ENCODE measurements at regions not wholly inside any gene's neighbourhood (a gene's known extent, or its start where the extent isn't known, plus 50 kb on each side); places are given as distances from the start of the nearest gene placed in this dataset.
"Not testable (repeated sequence)": the region's sequence is repeated elsewhere in the genome, so short reads cannot be mapped to it uniquely, and the experiment has no call there.

- DNase-seq (ENCODE audit: low spot score) = not testable (repeated sequence)
These were observed 472.6 kb upstream of the CCDC196 start for GRCh38 chr14:66013607-66014006.

- no peak for DNase-seq (ENCODE audit: low spot score)
These were observed 470.9 kb upstream of the CCDC196 start for GRCh38 chr14:66015071-66015780.

GRCh38 chr14:66017927-66018326, 468.2 kb upstream of the CCDC196 start:
- no peak for DNase-seq (ENCODE audit: low spot score)

- DNase-seq (ENCODE audit: low spot score) = no peak
These were observed 463.6 kb upstream of the CCDC196 start for GRCh38 chr14:66022526-66022925.

- DNase-seq (ENCODE audit: low spot score) = no peak
These were observed 460.4 kb upstream of the CCDC196 start for GRCh38 chr14:66025779-66026178.

- not testable (repeated sequence) for DNase-seq (ENCODE audit: low spot score)
These were observed 454.2 kb upstream of the CCDC196 start for GRCh38 chr14:66031981-66032380.

GRCh38 chr14:66032800-66033199, 453.4 kb upstream of the CCDC196 start:
- DNase-seq (ENCODE audit: low spot score) = no peak

GRCh38 chr14:66036547-66036946, 449.6 kb upstream of the CCDC196 start:
- no peak for DNase-seq (ENCODE audit: low spot score)

GRCh38 chr14:66037361-66037760, 448.8 kb upstream of the CCDC196 start:
- no peak for DNase-seq (ENCODE audit: low spot score)

GRCh38 chr14:66038212-66038611, 448.0 kb upstream of the CCDC196 start:
- no peak for DNase-seq (ENCODE audit: low spot score)

GRCh38 chr14:66038618-66039017, 447.6 kb upstream of the CCDC196 start:
- peak; percentile 7 for DNase-seq (ENCODE audit: low spot score)

GRCh38 chr14:66039495-66039894, 446.7 kb upstream of the CCDC196 start:
- no peak for DNase-seq (ENCODE audit: low spot score)

GRCh38 chr14:66041582-66041981, 444.6 kb upstream of the CCDC196 start:
- no peak for DNase-seq (ENCODE audit: low spot score)

- DNase-seq (ENCODE audit: low spot score) = no peak
These were observed 442.2 kb upstream of the CCDC196 start for GRCh38 chr14:66043921-66044320.

- DNase-seq (ENCODE audit: low spot score) = no peak
These were observed 440.6 kb upstream of the CCDC196 start for GRCh38 chr14:66045572-66046021.

GRCh38 chr14:66046035-66046434, 440.1 kb upstream of the CCDC196 start:
- DNase-seq (ENCODE audit: low spot score) = no peak

- DNase-seq (ENCODE audit: low spot score) = no peak
These were observed 439.6 kb upstream of the CCDC196 start for GRCh38 chr14:66046591-66046990.

- no peak for DNase-seq (ENCODE audit: low spot score)
These were observed 429.8 kb upstream of the CCDC196 start for GRCh38 chr14:66056268-66056907.

GRCh38 chr14:66056926-66057552, 429.1 kb upstream of the CCDC196 start:
- no peak for DNase-seq (ENCODE audit: low spot score)

- DNase-seq (ENCODE audit: low spot score) = no peak
These were observed 421.0 kb upstream of the CCDC196 start for GRCh38 chr14:66065188-66065587.

GRCh38 chr14:66066981-66067776, 419.0 kb upstream of the CCDC196 start:
- no peak for DNase-seq (ENCODE audit: low spot score)

GRCh38 chr14:66069036-66069435, 417.1 kb upstream of the CCDC196 start:
- DNase-seq (ENCODE audit: low spot score) = no peak
